Esophagus squamous epithelium (tissue), 5 donors: ENCODE measurements at regions not wholly inside any gene's neighbourhood (a gene's known extent, or its start where the extent isn't known, plus 50 kb on each side); places are given as distances from the start of the nearest gene placed in this dataset.

Source experiments
- DNase-seq: peaks from one replicate; lab custom pipeline; 2025; lab: John Stamatoyannopoulos, UW
- H3K27ac ChIP-seq, 4 donors: fragments of 200-600 bp; sonication (generic); one replicate each; pipeline ENCODE4 v1.5.1; 2016 to 2019; ENCODE audit warnings: mild to moderate bottlenecking in 1 of 4
- H3K27me3 ChIP-seq, 4 donors: fragments of 200-600 bp; sonication (generic); 1 replicate in 3 of 4; 2 replicates in 1 of 4; pipeline versions ENCODE4 v1.5.1 to v1.6.0; 2017 to 2021; ENCODE audit warnings: antibody characterized with exemption in 1 of 4
- H3K36me3 ChIP-seq, 3 donors: fragments of 200-600 bp; sonication (generic); one replicate each; pipeline ENCODE4 v1.5.1; 2016 to 2019
- H3K4me1 ChIP-seq, 3 donors: fragments of 200-600 bp; sonication (generic); one replicate each; pipeline ENCODE4 v1.5.1; 2017 to 2019
- H3K4me3 ChIP-seq, 4 donors: fragments of 200-600 bp; sonication (generic); 1 replicate in 3 of 4; 2 replicates in 1 of 4; pipeline ENCODE4 v1.5.1; 2016 to 2019; ENCODE audit warnings: mild to moderate bottlenecking in 2 of 4, moderate library complexity in 1 of 4
- H3K9me3 ChIP-seq, 3 donors: fragments of 200-600 bp; sonication (generic); one replicate each; pipeline ENCODE4 v1.5.1; 2016 to 2019
- CTCF ChIP-seq, 6 experiments: fragments of 450-650 bp in 4 of 6; fragments of 200-600 bp in 2 of 6; sonication (generic) in 2 of 6; IDR thresholded peaks; one replicate each; pipeline ENCODE4 v1.5.1; 2016 to 2019; ENCODE audit warnings: antibody characterized with exemption in 6 of 6, mild to moderate bottlenecking in 4 of 6, moderate library complexity in 4 of 6
- POLR2A ChIP-seq, 4 donors: fragments of 450-650 bp; IDR thresholded peaks; one replicate each; pipeline ENCODE4 v1.6.1; 2017; ENCODE audit warnings: antibody characterized with exemption in 4 of 4, mild to moderate bottlenecking in 4 of 4, moderate library complexity in 3 of 4
- WGBS, 2 donors: methylation state at CpG; one replicate each; pipeline ENCODE4 v1.1.5; 2018; 5-methylcytosine and 5-hydroxymethylcytosine counted together
- intact Hi-C: fragments of 100-400 bp; cut with DNase I; formaldehyde crosslinking; loops from one replicate; pipeline ENCODE4 v1.15.0; 2022
- donor health status: DM: yes; HTN: yes; CAD: no.

- Histone ChIP-seq H3K36me3 (no peaks in the 10 kb centered on the region), H3K27ac (no peak overlapping the region), H3K9me3 (peaks cover 0 to 14% (median 0%) of the 10 kb centered on the region in 3 donors), H3K4me1 (no peaks in the 10 kb centered on the region), H3K27me3 (no peaks in the 10 kb centered on the region), H3K4me3 (no peak overlapping the region)
- no peak for DNase-seq
- intact Hi-C loops = no loop called here
- WGBS, 2 donors = 63 to 85% methylated on average over 1 of the region's 1 CpG
- TF ChIP-seq CTCF (IDR thresholded peaks at IDR 0.05) (no peak), POLR2A (IDR thresholded peaks at IDR 0.05) (no peak)
Measured at GRCh38 chr4:33685939-33686338, 2558.4 kb downstream of the ARAP2 start.

GRCh38 chr4:33696041-33696440, 2548.3 kb downstream of the ARAP2 start:
- Histone ChIP-seq H3K4me3 (no peak overlapping the region), H3K27ac (no peak overlapping the region), H3K36me3 (no peaks in the 10 kb centered on the region), H3K9me3 (peaks cover 0 to 7% (median 0%) of the 10 kb centered on the region in 3 donors), H3K27me3 (no peaks in the 10 kb centered on the region), H3K4me1 (no peaks in the 10 kb centered on the region)
- intact Hi-C loops = no loop called here
- DNase-seq = no peak
- TF ChIP-seq CTCF (IDR thresholded peaks at IDR 0.05) (no peak), POLR2A (IDR thresholded peaks at IDR 0.05) (no peak)

- no peak for DNase-seq
- intact Hi-C loops = no loop called here
- peaks cover 0 to 7% (median 0%) of the 10 kb centered on the region in 3 donors for H3K9me3 ChIP-seq
- H3K36me3 ChIP-seq = no peaks in the 10 kb centered on the region
- WGBS, 2 donors = 36% methylated on average over 2 of the region's 2 CpGs
- no peak overlapping the region for H3K27ac ChIP-seq
- TF ChIP-seq POLR2A (IDR thresholded peaks at IDR 0.05) (no peak), CTCF (IDR thresholded peaks at IDR 0.05) (no peak)
- H3K27me3 ChIP-seq = no peaks in the 10 kb centered on the region
- H3K4me3 ChIP-seq = no peak overlapping the region
- H3K4me1 ChIP-seq = no peaks in the 10 kb centered on the region
Measured at GRCh38 chr4:33696586-33696985, 2547.7 kb downstream of the ARAP2 start.

- intact Hi-C loops = no loop called here
- no peaks in the 10 kb centered on the region for H3K27me3 ChIP-seq
- 59 to 62% methylated on average over 3 of the region's 3 CpGs for WGBS, 2 donors
- DNase-seq = no peak
- H3K4me3 ChIP-seq = no peak overlapping the region
- TF ChIP-seq POLR2A (IDR thresholded peaks at IDR 0.05) (no peak), CTCF (IDR thresholded peaks at IDR 0.05) (no peak)
- H3K4me1 ChIP-seq = no peaks in the 10 kb centered on the region
- H3K9me3 ChIP-seq = no peaks in the 10 kb centered on the region
- H3K27ac ChIP-seq = no peak overlapping the region
- H3K36me3 ChIP-seq = no peaks in the 10 kb centered on the region
Measured at GRCh38 chr4:33709247-33709646, 2535.1 kb downstream of the ARAP2 start.

- Histone ChIP-seq H3K4me1 (no peaks in the 10 kb centered on the region), H3K9me3 (no peaks in the 10 kb centered on the region), H3K36me3 (no peaks in the 10 kb centered on the region), H3K27ac (no peak overlapping the region), H3K27me3 (no peaks in the 10 kb centered on the region), H3K4me3 (no peak overlapping the region)
- no peak for TF ChIP-seq POLR2A (IDR thresholded peaks at IDR 0.05)
- no peak for TF ChIP-seq CTCF (IDR thresholded peaks at IDR 0.05)
- intact Hi-C loops = no loop called here
- no peak for DNase-seq
Measured at GRCh38 chr4:33711826-33712225, 2532.5 kb downstream of the ARAP2 start.
